A549 (cell line): ENCODE measurements at regions not wholly inside any gene's neighbourhood (a gene's known extent, or its start where the extent isn't known, plus 50 kb on each side); places are given as distances from the start of the nearest gene placed in this dataset.

ENCODE experiments used
- CEBPB ChIP-seq, 2 experiments: fragments of >200 bp in 1 of 2; sonication (Bioruptor Twin) in 1 of 2; formaldehyde crosslinking in 1 of 2; IDR thresholded peaks; 2 replicates each; pipeline ENCODE4 v1.6.1; 2012 to 2016
- CTCF ChIP-seq: fragments of >200 bp; sonication (Bioruptor Twin); formaldehyde crosslinking; IDR thresholded peaks from 3 replicates; pipeline ENCODE4 v1.5.1; 2016
- HDAC2 ChIP-seq: fragments of 200-600 bp; sonication (generic); IDR thresholded peaks from 2 replicates; pipeline ENCODE4 v1.6.1; 2016
- HMGXB4 ChIP-seq: fragments of 250-450 bp; sonication (Bioruptor Pico); IDR thresholded peaks from 2 replicates; pipeline ENCODE4 v1.5.0; 2021; ENCODE audit warnings: mild to moderate bottlenecking, moderate library complexity, borderline replicate concordance
- JUN ChIP-seq, 2 experiments: fragments of >200 bp; sonication (Bioruptor Twin); formaldehyde crosslinking; IDR thresholded peaks; 2 replicates in 1 of 2; 3 replicates in 1 of 2; pipeline ENCODE4 v1.6.1; 2016 to 2017
- RAD21 ChIP-seq, 2 experiments: fragments of >200 bp in 1 of 2; sonication (Bioruptor Twin) in 1 of 2; formaldehyde crosslinking in 1 of 2; IDR thresholded peaks in 1 of 2; conservative IDR thresholded peaks in 1 of 2; 2 replicates in 1 of 2; 3 replicates in 1 of 2; pipeline ENCODE4 v1.6.1; 2012 to 2018; ENCODE audit warnings: inconsistent platforms in 1 of 2

- TF ChIP-seq RAD21 (conservative IDR thresholded peaks at IDR 0.05 in 1 of 2, IDR thresholded peaks at IDR 0.05 in 1 of 2) (no peak), JUN (IDR thresholded peaks at IDR 0.05) (no peak), HDAC2 (no peak), CEBPB (IDR thresholded peaks at IDR 0.05) (no peak), HMGXB4 (no peak), CTCF (no peak)
These were observed 63.7 kb upstream of the NKX2-2 start for GRCh38 chr20:21577551-21577950.
